Glutamatergic neuron (in vitro differentiated cells): ENCODE measurements at regions not wholly inside any gene's neighbourhood (a gene's known extent, or its start where the extent isn't known, plus 50 kb on each side); places are given as distances from the start of the nearest gene placed in this dataset.
"Not testable (repeated sequence)": the region's sequence is repeated elsewhere in the genome, so short reads cannot be mapped to it uniquely, and the experiment has no call there.

Source experiments
- DNase-seq: peaks from one replicate; pipeline ENCODE4 v3.0.0; 2022
- H3K27ac Mint-ChIP-seq: one replicate; pipeline ENCODE4 v1.8.0; 2020; ENCODE audit warnings: mild to moderate bottlenecking, mixed read lengths, inconsistent platforms; ENCODE audit not compliant: unreplicated experiment
- H3K27me3 Mint-ChIP-seq: one replicate; pipeline ENCODE4 v1.8.0; 2020; ENCODE audit warnings: mild to moderate bottlenecking, moderate library complexity, mixed read lengths, inconsistent platforms; ENCODE audit not compliant: unreplicated experiment
- H3K36me3 Mint-ChIP-seq: one replicate; pipeline ENCODE4 v1.8.0; 2020; ENCODE audit warnings: mild to moderate bottlenecking, mixed read lengths, inconsistent platforms; ENCODE audit not compliant: unreplicated experiment
- H3K4me1 Mint-ChIP-seq: one replicate; pipeline ENCODE4 v1.8.0; 2020; ENCODE audit warnings: mild to moderate bottlenecking, low read depth, mixed read lengths, inconsistent platforms; ENCODE audit not compliant: unreplicated experiment
- H3K4me3 Mint-ChIP-seq: one replicate; pipeline ENCODE4 v1.8.0; 2020; ENCODE audit warnings: mild to moderate bottlenecking, mixed read lengths, inconsistent platforms; ENCODE audit not compliant: unreplicated experiment
- H3K9me3 Mint-ChIP-seq: one replicate; pipeline ENCODE4 v1.8.0; 2020; ENCODE audit warnings: mild to moderate bottlenecking, moderate library complexity, mixed read lengths, inconsistent platforms; ENCODE audit not compliant: unreplicated experiment
- TF ChIP-seq, protein P1 (sequence below): fragments of 200-600 bp; sonication (generic); IDR thresholded peaks from one replicate; pipeline ENCODE4 v1.5.0; 2021; ENCODE audit not compliant: partially characterized antibody, unreplicated experiment

DNA sequence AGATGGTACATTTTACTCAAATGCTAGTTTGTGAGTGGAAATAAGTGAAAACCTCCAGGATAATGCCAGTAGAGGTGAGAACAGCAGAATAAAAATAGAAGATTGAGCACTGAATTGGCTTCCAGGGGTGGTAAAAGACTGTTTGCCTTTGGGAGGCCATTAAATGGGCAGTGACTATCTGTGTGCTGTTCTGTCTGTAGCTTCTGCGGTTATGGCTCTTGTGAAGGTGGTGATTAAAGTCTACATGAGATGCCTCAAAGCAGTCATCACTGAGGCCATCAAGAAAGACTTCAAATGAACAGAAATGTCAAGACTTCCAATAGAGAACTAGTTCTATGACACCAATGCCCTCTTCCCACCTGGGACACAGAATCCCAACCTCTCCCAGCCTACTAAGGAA, 108.8 kb downstream of the EFHB start:
- H3K9me3 Mint-ChIP-seq: peaks cover 4% of the 10 kb centered on the region
- no peak overlapping the region for H3K4me3 Mint-ChIP-seq
- TF ChIP-seq, protein P1, sequence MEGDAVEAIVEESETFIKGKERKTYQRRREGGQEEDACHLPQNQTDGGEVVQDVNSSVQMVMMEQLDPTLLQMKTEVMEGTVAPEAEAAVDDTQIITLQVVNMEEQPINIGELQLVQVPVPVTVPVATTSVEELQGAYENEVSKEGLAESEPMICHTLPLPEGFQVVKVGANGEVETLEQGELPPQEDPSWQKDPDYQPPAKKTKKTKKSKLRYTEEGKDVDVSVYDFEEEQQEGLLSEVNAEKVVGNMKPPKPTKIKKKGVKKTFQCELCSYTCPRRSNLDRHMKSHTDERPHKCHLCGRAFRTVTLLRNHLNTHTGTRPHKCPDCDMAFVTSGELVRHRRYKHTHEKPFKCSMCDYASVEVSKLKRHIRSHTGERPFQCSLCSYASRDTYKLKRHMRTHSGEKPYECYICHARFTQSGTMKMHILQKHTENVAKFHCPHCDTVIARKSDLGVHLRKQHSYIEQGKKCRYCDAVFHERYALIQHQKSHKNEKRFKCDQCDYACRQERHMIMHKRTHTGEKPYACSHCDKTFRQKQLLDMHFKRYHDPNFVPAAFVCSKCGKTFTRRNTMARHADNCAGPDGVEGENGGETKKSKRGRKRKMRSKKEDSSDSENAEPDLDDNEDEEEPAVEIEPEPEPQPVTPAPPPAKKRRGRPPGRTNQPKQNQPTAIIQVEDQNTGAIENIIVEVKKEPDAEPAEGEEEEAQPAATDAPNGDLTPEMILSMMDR: no peak
- peaks cover 8% of the 10 kb centered on the region for H3K36me3 Mint-ChIP-seq
- H3K4me1 Mint-ChIP-seq: no peaks in the 10 kb centered on the region
- H3K27ac Mint-ChIP-seq: no peak overlapping the region
- DNase-seq: no peak
- H3K27me3 Mint-ChIP-seq: no peaks in the 10 kb centered on the region

DNA sequence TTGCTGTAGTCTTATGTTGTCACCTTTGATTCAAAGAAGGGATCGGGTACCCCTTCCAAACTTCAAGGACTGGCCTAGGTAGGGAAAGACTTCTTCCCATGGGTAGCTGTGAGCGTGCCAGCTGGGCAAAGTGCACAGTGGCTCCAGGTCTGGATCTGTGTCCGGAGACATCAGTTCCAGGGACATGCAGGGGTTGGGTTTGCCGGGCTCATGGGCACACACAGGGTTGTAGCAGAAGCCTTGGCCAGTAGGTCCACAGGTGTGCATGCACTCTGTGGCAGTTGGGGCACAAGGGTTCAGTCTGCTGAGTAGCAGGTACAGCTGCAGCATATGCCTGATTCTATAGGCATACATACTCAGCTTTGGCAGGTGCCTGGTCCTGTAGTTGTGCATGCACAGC, 111.2 kb downstream of the EFHB start:
- Mint-ChIP-seq H3K4me3 (no peak overlapping the region), H3K27me3 (no peaks in the 10 kb centered on the region), H3K4me1 (no peaks in the 10 kb centered on the region), H3K27ac (no peak overlapping the region), H3K9me3 (peaks cover 4% of the 10 kb centered on the region), H3K36me3 (peaks cover 8% of the 10 kb centered on the region)
- no peak for DNase-seq
- TF ChIP-seq, protein P1: no peak

DNA sequence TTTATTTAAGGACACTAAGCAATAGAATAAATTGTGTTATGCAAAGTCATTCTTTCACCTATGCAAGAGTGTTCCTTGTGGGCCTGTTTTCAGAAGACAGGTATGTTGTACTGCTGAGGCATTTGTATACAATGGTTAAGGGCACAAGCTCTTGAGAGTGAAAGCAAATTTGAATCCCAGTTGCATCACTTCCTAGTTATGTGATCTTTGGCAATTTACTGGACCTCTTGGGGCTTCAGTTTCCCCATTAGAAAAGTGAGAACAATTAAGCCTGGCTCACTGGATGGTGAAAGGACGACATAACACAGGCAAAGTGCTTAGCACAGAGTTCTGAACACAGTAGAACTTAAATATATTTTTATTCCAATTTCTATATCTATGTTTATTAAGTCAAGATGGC, 117.4 kb downstream of the EFHB start:
- no peaks in the 10 kb centered on the region for H3K36me3 Mint-ChIP-seq
- no peaks in the 10 kb centered on the region for H3K4me1 Mint-ChIP-seq
- H3K27ac Mint-ChIP-seq: no peak overlapping the region
- H3K4me3 Mint-ChIP-seq: no peak overlapping the region
- TF ChIP-seq, protein P1: no peak
- no peaks in the 10 kb centered on the region for H3K27me3 Mint-ChIP-seq
- H3K9me3 Mint-ChIP-seq: no peaks in the 10 kb centered on the region
- DNase-seq: no peak

DNA sequence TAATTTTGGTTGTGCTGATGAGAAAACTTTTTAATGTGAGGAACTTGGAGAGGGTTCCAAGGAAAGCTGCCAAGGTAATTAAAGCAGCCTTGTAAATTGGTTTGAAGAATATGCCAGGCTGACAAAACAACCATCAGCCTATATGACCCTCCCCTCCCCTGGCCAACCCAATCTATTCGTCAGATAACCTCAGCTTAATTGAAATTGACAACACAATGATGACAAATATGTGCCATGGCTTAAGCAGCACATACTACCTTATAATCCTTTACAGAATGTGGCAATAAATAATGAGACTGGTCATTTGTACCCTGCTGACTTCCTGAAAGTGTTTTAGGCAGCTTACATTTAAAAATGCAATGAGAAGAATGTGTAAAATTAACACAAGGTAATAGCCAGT, 118.2 kb downstream of the EFHB start:
- no peak for DNase-seq
- H3K4me3 Mint-ChIP-seq: no peak overlapping the region
- H3K9me3 Mint-ChIP-seq: no peaks in the 10 kb centered on the region
- no peaks in the 10 kb centered on the region for H3K36me3 Mint-ChIP-seq
- no peaks in the 10 kb centered on the region for H3K27me3 Mint-ChIP-seq
- TF ChIP-seq, protein P1: no peak
- H3K27ac Mint-ChIP-seq: no peak overlapping the region
- no peaks in the 10 kb centered on the region for H3K4me1 Mint-ChIP-seq

DNA sequence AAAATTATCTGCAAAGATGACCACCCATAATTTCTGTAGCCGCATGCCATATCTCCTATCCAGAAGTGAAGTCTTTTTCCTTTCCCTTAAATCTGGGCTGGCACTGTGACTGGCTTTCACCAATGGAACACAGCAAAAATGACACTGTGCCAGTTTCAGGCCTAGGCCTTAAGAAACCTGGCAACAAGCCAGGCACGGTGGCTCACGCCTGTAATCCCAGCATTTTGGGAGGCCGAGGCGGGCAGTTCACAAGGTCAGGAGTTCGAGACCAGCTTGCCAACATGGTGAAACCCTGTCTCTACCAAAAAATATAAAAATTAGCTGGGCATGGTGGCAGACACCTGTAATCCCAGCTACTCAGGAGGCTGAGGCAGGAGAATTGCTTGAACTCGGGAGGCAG, 120.3 kb downstream of the EFHB start:
- H3K4me1 Mint-ChIP-seq, H3K4me3 Mint-ChIP-seq, H3K9me3 Mint-ChIP-seq, H3K27ac Mint-ChIP-seq, H3K36me3 Mint-ChIP-seq, H3K27me3 Mint-ChIP-seq, DNase-seq: not testable (repeated sequence)

DNA sequence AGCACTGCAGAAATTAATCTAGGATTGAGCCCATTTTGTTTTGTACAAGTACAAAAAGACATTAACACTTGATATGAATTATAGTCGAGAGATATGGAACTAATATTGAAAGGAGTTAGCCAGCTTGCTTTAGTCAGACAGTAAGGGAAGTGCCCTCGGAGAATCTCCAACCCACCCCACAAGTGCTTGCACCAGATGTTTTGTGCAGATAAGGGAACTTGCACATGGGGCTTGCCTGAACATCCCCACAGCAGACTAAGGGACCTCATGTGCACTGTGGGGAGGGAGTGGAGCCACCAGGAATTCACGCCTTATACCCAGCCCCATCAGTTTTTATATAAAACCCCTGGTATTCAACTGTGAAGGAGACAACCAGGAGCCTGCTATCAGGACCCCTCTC, 122.3 kb downstream of the EFHB start:
- Mint-ChIP-seq H3K27ac (no peak overlapping the region), H3K4me3 (no peak overlapping the region), H3K27me3 (no peaks in the 10 kb centered on the region), H3K36me3 (no peaks in the 10 kb centered on the region), H3K9me3 (no peaks in the 10 kb centered on the region), H3K4me1 (no peaks in the 10 kb centered on the region)
- TF ChIP-seq, protein P1: no peak
- DNase-seq: no peak
